Fibroblast of lung (primary cell): ENCODE measurements at regions not wholly inside any gene's neighbourhood (a gene's known extent, or its start where the extent isn't known, plus 50 kb on each side); places are given as distances from the start of the nearest gene placed in this dataset.

Experiments
- DNase-seq, 2 donors: peaks; one replicate each; pipeline versions ENCODE4 v3.0.0 to v3.0.0-alpha.2; 2010; ENCODE audit warnings: low read depth in 2 of 2
- H2AFZ ChIP-seq: 2 replicates; pipeline ENCODE4 v1.5.1; 2012; ENCODE audit warnings: low read length, control low read depth, inconsistent platforms
- H3K27ac ChIP-seq: 2 replicates; pipeline ENCODE4 v1.5.1; 2011; ENCODE audit warnings: low read length, control low read depth; ENCODE audit not compliant: insufficient read depth
- H3K27me3 ChIP-seq: 2 replicates; pipeline ENCODE4 v1.5.1; 2011; ENCODE audit warnings: mild to moderate bottlenecking, low read length; ENCODE audit not compliant: control insufficient read depth, insufficient read depth
- H3K36me3 ChIP-seq: 2 replicates; pipeline ENCODE4 v1.5.1; 2011; ENCODE audit warnings: low read length; ENCODE audit not compliant: control insufficient read depth, insufficient read depth
- H3K4me1 ChIP-seq: 2 replicates; pipeline ENCODE4 v1.5.1; 2011; ENCODE audit warnings: low read length; ENCODE audit not compliant: control insufficient read depth, insufficient read depth; ENCODE audit errors: extremely low read depth
- H3K4me2 ChIP-seq: 2 replicates; pipeline ENCODE4 v1.5.1; 2011; ENCODE audit warnings: low read length, control low read depth; ENCODE audit not compliant: insufficient read depth; ENCODE audit errors: extremely low read depth
- H3K4me3 ChIP-seq, 4 experiments: fragments of 200-600 bp in 1 of 4; sonication (generic) in 1 of 4; replicated peaks in 1 of 4; 2 replicates each; pipeline ENCODE4 v1.5.1; 2011 to 2016; ENCODE audit warnings: low read length in 4 of 4, low read depth in 3 of 4, mild to moderate bottlenecking in 3 of 4, control low read depth in 2 of 4, inconsistent platforms in 1 of 4, mixed read lengths in 1 of 4; ENCODE audit not compliant: insufficient read depth in 1 of 4; ENCODE audit errors: control extremely low read depth in 1 of 4
- H3K79me2 ChIP-seq: 2 replicates; pipeline ENCODE4 v1.5.1; 2012; ENCODE audit warnings: mild to moderate bottlenecking, low read length, inconsistent platforms; ENCODE audit not compliant: control insufficient read depth, insufficient read depth
- H3K9ac ChIP-seq: 2 replicates; pipeline ENCODE4 v1.5.1; 2011; ENCODE audit warnings: mild to moderate bottlenecking, low read length, control low read depth; ENCODE audit not compliant: insufficient read depth
- H3K9me3 ChIP-seq: 2 replicates; pipeline ENCODE4 v1.5.1; 2012; ENCODE audit warnings: low read depth, low read length; ENCODE audit not compliant: control insufficient read depth, insufficient read depth
- H4K20me1 ChIP-seq: 2 replicates; pipeline ENCODE4 v1.5.1; 2011; ENCODE audit warnings: low read length; ENCODE audit not compliant: control insufficient read depth, insufficient read depth; ENCODE audit errors: extremely low read depth
- EZH2 ChIP-seq: IDR thresholded peaks from 2 replicates; pipeline ENCODE4 v1.5.1; 2012; ENCODE audit warnings: low read length, control low read depth, mild to moderate bottlenecking; ENCODE audit errors: missing control alignments
- TF ChIP-seq, protein P1 (sequence below), 2 donors: IDR thresholded peaks in 1 of 2; conservative IDR thresholded peaks in 1 of 2; 1 replicate in 1 of 2; 2 replicates in 1 of 2; pipeline ENCODE4 v1.5.1; 2011 to 2012; ENCODE audit warnings: low read length in 2 of 2, control low read depth in 1 of 2, inconsistent platforms in 1 of 2, low read depth in 1 of 2, mild to moderate bottlenecking in 1 of 2

DNA sequence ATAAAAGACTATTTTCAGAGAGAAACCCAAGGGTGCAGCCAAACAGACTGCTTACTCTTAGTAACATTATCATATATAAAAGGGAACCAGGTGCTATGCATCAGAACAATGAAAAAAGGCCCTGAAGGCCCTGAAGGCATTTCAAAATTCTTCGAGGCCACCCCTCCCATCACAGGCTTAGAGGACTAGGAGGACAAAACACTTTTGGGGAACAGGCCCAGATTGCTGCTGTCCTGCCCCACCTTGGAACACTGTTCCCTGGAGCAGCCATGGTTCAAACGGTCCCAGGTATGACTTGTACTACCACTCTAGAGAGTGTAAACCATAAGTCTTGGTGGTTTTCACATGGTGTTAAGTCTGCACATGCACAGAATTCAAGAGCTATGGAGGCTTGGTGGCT is 2183.1 kb upstream of the CELF4 start:
- no peaks in the 10 kb centered on the region for H3K79me2 ChIP-seq
- no peaks in the 10 kb centered on the region for H4K20me1 ChIP-seq
- no peaks in the 10 kb centered on the region for H3K36me3 ChIP-seq
- TF ChIP-seq, protein P1, sequence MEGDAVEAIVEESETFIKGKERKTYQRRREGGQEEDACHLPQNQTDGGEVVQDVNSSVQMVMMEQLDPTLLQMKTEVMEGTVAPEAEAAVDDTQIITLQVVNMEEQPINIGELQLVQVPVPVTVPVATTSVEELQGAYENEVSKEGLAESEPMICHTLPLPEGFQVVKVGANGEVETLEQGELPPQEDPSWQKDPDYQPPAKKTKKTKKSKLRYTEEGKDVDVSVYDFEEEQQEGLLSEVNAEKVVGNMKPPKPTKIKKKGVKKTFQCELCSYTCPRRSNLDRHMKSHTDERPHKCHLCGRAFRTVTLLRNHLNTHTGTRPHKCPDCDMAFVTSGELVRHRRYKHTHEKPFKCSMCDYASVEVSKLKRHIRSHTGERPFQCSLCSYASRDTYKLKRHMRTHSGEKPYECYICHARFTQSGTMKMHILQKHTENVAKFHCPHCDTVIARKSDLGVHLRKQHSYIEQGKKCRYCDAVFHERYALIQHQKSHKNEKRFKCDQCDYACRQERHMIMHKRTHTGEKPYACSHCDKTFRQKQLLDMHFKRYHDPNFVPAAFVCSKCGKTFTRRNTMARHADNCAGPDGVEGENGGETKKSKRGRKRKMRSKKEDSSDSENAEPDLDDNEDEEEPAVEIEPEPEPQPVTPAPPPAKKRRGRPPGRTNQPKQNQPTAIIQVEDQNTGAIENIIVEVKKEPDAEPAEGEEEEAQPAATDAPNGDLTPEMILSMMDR (conservative IDR thresholded peaks at IDR 0.05 in 1 of 2, IDR thresholded peaks at IDR 0.05 in 1 of 2; ENCODE audit: low read depth in 1 of 2, low read length in 2 of 2), result no peak
- no peak for TF ChIP-seq EZH2
- no peaks in the 10 kb centered on the region for H3K4me1 ChIP-seq
- H3K4me2 ChIP-seq, result no peak overlapping the region
- no peak for DNase-seq
- H3K27me3 ChIP-seq, result no peaks in the 10 kb centered on the region
- no peak overlapping the region for H2AFZ ChIP-seq
- H3K9ac ChIP-seq, result no peak overlapping the region
- H3K27ac ChIP-seq, result no peak overlapping the region
- no peaks in the 10 kb centered on the region for H3K9me3 ChIP-seq
- H3K4me3 ChIP-seq, result no peak overlapping the region

DNA sequence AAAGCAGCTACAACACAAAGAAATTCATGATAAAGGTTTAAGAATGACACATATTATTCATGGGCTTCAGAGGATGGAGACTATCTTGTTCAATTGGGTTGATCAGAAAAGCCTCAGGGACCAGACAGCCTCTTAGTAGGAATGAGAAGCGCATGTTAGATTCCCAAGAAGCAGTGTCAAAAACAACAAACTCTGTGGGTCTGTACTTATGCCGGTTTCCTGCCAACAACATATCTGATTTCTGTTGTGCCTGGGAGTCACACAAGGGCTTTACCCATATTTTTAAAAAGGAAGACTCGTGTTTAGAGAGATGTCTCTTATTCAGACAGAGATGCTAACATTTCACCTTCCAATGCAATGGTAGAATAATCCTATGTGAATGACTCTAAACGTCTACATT is 2180.6 kb upstream of the CELF4 start:
- DNase-seq, result no peak
- no peak overlapping the region for H3K27ac ChIP-seq
- H3K27me3 ChIP-seq, result no peaks in the 10 kb centered on the region
- H3K4me1 ChIP-seq, result no peaks in the 10 kb centered on the region
- no peak overlapping the region for H3K4me3 ChIP-seq
- TF ChIP-seq, protein P1 (conservative IDR thresholded peaks at IDR 0.05 in 1 of 2, IDR thresholded peaks at IDR 0.05 in 1 of 2; ENCODE audit: low read depth in 1 of 2, low read length in 2 of 2), result no peak
- no peaks in the 10 kb centered on the region for H4K20me1 ChIP-seq
- no peak overlapping the region for H3K9ac ChIP-seq
- H3K9me3 ChIP-seq, result no peaks in the 10 kb centered on the region
- H3K4me2 ChIP-seq, result no peak overlapping the region
- no peaks in the 10 kb centered on the region for H3K79me2 ChIP-seq
- no peaks in the 10 kb centered on the region for H3K36me3 ChIP-seq
- no peak overlapping the region for H2AFZ ChIP-seq

DNA sequence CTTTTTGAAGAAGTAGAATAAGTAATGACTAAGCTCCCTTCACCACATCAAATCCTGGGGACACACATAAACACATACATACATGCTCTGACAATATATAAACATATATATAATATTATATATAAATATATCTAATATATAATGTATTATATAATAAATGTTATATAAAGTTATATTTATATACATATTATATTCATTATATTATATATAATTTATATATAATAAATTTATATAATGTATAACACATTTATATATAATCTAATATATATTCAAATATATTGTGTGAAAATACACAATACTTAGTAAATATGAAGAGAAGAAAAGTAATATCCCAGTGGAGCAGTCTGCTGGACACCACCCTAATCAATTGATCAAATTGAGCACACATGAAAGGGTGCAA is 2177.9 kb upstream of the CELF4 start:
- no peak overlapping the region for H3K27ac ChIP-seq
- no peaks in the 10 kb centered on the region for H3K36me3 ChIP-seq
- H3K79me2 ChIP-seq, result no peaks in the 10 kb centered on the region
- H3K4me1 ChIP-seq, result no peaks in the 10 kb centered on the region
- H3K27me3 ChIP-seq, result no peaks in the 10 kb centered on the region
- H3K9ac ChIP-seq, result no peak overlapping the region
- no peaks in the 10 kb centered on the region for H4K20me1 ChIP-seq
- no peak for TF ChIP-seq EZH2
- TF ChIP-seq, protein P1 (conservative IDR thresholded peaks at IDR 0.05 in 1 of 2, IDR thresholded peaks at IDR 0.05 in 1 of 2; ENCODE audit: low read depth in 1 of 2, low read length in 2 of 2), result no peak
- no peak for DNase-seq
- H3K4me3 ChIP-seq, result no peak overlapping the region
- H3K4me2 ChIP-seq, result no peak overlapping the region
- no peak overlapping the region for H2AFZ ChIP-seq
- no peaks in the 10 kb centered on the region for H3K9me3 ChIP-seq
